SJCRH30 (cell line): ENCODE measurements at regions not wholly inside any gene's neighbourhood (a gene's known extent, or its start where the extent isn't known, plus 50 kb on each side); places are given as distances from the start of the nearest gene placed in this dataset.

ENCODE experiments used
- DNase-seq, 2 experiments: peaks; one replicate each; pipeline ENCODE4 v3.0.0-alpha.2; 2015 to 2020
- H3K27ac ChIP-seq: fragments of 250-450 bp; sonication (Bioruptor Pico); 2 replicates; pipeline ENCODE4 v1.5.1; 2020; ENCODE audit warnings: mild to moderate bottlenecking, moderate library complexity
- H3K27me3 ChIP-seq: fragments of 250-450 bp; sonication (Bioruptor Pico); 2 replicates; pipeline ENCODE4 v1.5.1; 2020; ENCODE audit warnings: mild to moderate bottlenecking, moderate library complexity
- H3K36me3 ChIP-seq: fragments of 250-450 bp; sonication (Bioruptor Pico); 2 replicates; pipeline ENCODE4 v1.5.1; 2020; ENCODE audit warnings: mild to moderate bottlenecking, moderate library complexity
- H3K4me1 ChIP-seq: fragments of 250-450 bp; sonication (Bioruptor Pico); 2 replicates; pipeline ENCODE4 v1.5.1; 2020; ENCODE audit warnings: mild to moderate bottlenecking, moderate library complexity
- H3K4me3 ChIP-seq: fragments of 250-450 bp; sonication (Bioruptor Pico); 2 replicates; pipeline ENCODE4 v1.5.1; 2020; ENCODE audit warnings: mild to moderate bottlenecking, moderate library complexity
- H3K9me3 ChIP-seq: fragments of 250-450 bp; sonication (Bioruptor Pico); replicated peaks from 2 replicates; pipeline ENCODE4 v1.5.1; 2020; ENCODE audit warnings: mild to moderate bottlenecking, moderate library complexity

DNA sequence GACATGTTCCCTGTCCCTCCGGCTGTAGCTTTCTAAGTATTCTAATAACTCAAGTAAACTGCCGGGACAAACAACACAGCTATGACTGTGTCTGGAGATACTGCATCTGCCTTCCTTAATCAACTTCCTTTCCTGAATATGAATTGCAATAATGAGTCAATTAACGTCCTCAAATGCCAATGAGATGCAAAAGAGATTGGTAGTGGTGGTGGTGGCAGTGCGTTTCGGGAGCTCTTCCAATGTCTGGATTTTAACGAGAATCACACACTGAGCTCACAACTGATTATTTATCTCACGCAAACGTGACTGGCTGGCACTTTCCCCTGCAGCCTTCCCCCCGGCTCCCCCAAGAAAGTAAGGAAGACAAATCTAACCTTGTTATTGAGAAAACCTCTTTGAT lies 226.1 kb upstream of the GK2 start:
- Histone ChIP-seq H3K27ac (no peak overlapping the region), H3K36me3 (no peaks in the 10 kb centered on the region), H3K4me3 (no peak overlapping the region), H3K27me3 (no peaks in the 10 kb centered on the region), H3K9me3 (no peaks in the 10 kb centered on the region; the same call in 1 of the 2 replicates), H3K4me1 (no peaks in the 10 kb centered on the region)
- no peak for DNase-seq

DNA sequence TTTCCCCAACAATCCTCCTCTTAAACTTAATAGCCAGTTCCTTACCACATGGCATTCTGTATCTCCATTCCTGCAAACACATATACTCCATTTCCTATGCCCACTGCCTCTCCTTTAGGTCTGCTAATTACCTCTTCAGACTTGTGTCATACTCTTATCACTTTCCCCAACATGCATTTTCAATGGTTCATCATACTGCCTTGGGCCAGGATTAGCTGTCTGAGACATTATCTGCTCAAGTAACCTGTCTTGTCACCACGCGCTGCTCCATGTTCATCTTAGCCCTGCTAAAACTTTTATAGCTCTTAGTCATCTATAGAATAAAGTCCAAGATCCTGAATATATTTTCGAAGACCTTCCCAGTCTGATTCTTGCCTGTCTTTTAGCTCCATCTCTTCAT lies 224.1 kb upstream of the GK2 start:
- no peak overlapping the region for H3K4me3 ChIP-seq
- no peaks in the 10 kb centered on the region for H3K27me3 ChIP-seq
- no peak overlapping the region for H3K27ac ChIP-seq
- no peak for DNase-seq
- no peaks in the 10 kb centered on the region; the same call in 1 of the 2 replicates for H3K9me3 ChIP-seq
- no peaks in the 10 kb centered on the region for H3K4me1 ChIP-seq
- no peaks in the 10 kb centered on the region for H3K36me3 ChIP-seq

DNA sequence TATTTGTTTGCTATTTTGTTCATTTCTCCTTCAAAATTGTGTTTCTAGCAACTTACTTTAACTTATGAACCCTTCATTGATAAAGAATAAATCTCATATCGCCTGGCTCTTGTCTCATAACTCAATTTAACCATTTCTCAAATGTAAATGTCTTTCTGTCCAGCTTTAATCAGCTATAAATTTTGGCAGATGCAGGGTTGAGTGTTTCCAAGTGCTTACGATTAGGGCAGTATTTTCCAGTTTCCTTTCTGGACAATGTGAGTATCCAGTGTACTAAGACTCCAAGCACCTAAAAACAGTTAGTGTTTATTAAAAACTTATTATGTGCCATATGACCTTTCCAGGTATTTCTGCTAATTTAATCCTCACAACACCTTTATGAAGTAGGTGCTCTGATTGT lies 218.6 kb upstream of the GK2 start:
- no peak for DNase-seq
- Histone ChIP-seq H3K27me3 (no peaks in the 10 kb centered on the region), H3K36me3 (no peaks in the 10 kb centered on the region), H3K4me1 (no peaks in the 10 kb centered on the region), H3K27ac (no peak overlapping the region), H3K9me3 (no peaks in the 10 kb centered on the region; the same call in 1 of the 2 replicates), H3K4me3 (no peak overlapping the region)

DNA sequence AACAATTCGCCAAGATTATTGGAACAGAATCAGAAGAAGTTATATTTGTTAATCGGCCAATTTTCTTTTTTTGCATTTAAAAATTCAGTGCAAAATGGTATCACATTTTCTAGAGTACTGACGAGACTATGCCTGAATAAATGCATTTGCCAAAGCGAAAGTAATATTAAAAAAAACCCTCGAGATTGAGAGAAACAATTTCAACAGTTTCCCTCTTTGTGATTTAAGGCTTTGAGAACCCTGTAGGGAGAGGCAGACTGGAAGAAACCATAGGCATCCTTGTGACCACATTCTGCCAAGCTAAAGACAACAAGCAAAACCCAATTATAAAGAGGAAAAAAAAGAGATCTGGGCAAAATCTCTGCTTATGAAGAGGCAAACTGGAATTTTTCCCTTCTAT lies 218.1 kb upstream of the GK2 start:
- H3K27ac ChIP-seq: no peak overlapping the region
- H3K4me1 ChIP-seq: no peaks in the 10 kb centered on the region
- no peak for DNase-seq
- H3K9me3 ChIP-seq: no peaks in the 10 kb centered on the region; the same call in 1 of the 2 replicates
- H3K27me3 ChIP-seq: no peaks in the 10 kb centered on the region
- no peaks in the 10 kb centered on the region for H3K36me3 ChIP-seq
- H3K4me3 ChIP-seq: no peak overlapping the region

- Histone ChIP-seq H3K27ac (no peak overlapping the region), H3K9me3 (no peaks in the 10 kb centered on the region; the same call in 1 of the 2 replicates), H3K36me3 (no peaks in the 10 kb centered on the region), H3K27me3 (no peaks in the 10 kb centered on the region), H3K4me3 (no peak overlapping the region), H3K4me1 (no peaks in the 10 kb centered on the region)
- no peak for DNase-seq
These were observed 217.3 kb upstream of the GK2 start for GRCh38 chr4:79625361-79625760.

DNA sequence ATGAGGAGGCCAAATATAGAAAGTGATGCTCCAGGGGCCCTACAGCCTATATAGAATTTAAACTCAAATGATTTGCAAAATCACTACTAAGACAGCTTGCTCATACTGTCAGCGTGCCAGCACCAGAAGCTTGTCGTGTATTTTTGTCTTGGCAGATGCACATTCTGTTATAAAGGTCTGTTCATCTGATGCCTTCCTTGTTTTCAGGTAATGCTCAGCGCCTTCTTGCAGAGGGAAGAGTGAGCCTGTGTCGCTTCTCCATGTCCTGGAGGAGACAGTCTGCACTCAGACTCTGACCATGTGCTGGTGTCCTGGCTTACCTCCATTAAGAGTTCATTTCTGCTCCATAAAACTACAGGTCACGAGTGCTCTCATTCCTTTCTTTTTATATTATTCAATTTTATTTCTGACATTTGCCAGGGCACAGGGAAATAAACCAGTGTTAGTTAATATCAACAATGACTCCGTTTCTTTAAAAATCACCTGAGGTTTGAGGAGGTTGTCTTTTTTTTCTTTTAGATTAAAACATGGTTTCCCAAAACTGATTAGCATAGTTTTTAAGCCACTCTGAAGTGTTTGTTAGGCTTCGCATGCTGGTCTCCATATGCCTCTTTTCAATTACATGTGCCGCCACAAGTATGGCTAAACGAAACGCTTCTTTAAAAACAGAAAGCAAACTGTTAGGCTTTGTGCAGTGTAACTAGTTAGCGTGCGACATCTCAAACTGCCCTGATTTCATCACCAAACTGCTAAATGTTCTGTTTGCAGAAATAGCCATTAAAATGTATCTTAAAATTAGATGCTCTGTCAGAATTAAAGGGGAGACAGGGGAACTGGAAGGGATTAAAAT lies 215.2 kb upstream of the GK2 start:
- Histone ChIP-seq H3K4me1 (no peaks in the 10 kb centered on the region), H3K36me3 (no peaks in the 10 kb centered on the region), H3K4me3 (no peak overlapping the region), H3K27ac (no peak overlapping the region), H3K27me3 (no peaks in the 10 kb centered on the region), H3K9me3 (no peaks in the 10 kb centered on the region; the same call in 1 of the 2 replicates)
- DNase-seq: no peak

DNA sequence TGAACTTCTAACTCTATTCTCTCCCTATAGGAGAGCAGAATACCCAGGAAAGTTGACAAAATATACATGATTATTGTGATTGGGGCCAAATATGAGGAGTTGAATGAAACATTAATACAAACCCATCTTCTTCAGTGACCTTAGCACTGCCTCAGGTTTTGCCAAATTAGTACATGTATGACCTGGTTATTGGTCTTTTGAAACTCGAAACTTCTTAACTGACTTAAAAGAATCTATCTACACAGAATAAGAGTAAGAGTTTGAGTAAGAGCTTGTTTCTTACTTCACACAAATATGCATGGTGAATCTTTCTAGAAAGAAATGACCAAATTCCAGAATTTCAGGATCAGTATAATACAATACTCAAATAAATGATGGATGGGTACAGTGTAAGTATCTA lies 213.0 kb upstream of the GK2 start:
- Histone ChIP-seq H3K4me1 (no peaks in the 10 kb centered on the region), H3K9me3 (no peaks in the 10 kb centered on the region), H3K4me3 (no peak overlapping the region), H3K27ac (no peak overlapping the region), H3K36me3 (no peaks in the 10 kb centered on the region), H3K27me3 (no peaks in the 10 kb centered on the region)
- DNase-seq: no peak

- Histone ChIP-seq H3K4me3 (no peak overlapping the region), H3K4me1 (no peaks in the 10 kb centered on the region), H3K27me3 (no peaks in the 10 kb centered on the region), H3K9me3 (no peaks in the 10 kb centered on the region), H3K27ac (no peak overlapping the region), H3K36me3 (no peaks in the 10 kb centered on the region)
- DNase-seq: no peak
These were observed 212.6 kb upstream of the GK2 start for GRCh38 chr4:79620617-79621016.

GRCh38 chr4:79613269-79613935 lies 205.4 kb upstream of the GK2 start:
- H3K36me3 ChIP-seq: no peaks in the 10 kb centered on the region
- H3K27ac ChIP-seq: no peak overlapping the region
- no peaks in the 10 kb centered on the region for H3K9me3 ChIP-seq
- H3K27me3 ChIP-seq: no peaks in the 10 kb centered on the region
- H3K4me1 ChIP-seq: no peaks in the 10 kb centered on the region; the same call in 1 of the 2 replicates
- no peak for DNase-seq
- no peak overlapping the region for H3K4me3 ChIP-seq

DNA sequence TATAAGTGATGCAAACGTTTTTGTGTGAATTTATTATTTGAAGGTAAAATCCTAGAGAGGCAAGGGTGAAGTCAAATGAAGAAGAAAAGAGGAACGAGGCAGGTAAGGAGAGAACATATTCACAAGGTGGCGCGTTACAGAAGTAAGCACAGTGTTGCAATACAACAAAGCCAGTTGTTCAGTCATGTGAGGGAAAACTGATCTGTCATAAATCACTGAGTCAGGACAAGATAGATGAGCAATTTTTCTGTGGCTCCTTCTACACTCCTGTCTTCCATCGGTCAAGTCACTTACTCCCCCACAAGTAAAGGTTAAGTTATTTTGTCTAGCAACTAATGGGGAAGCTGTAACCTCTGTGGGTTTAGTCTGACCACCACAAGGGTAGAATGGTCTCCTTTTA lies 203.0 kb upstream of the GK2 start:
- no peaks in the 10 kb centered on the region for H3K36me3 ChIP-seq
- no peaks in the 10 kb centered on the region for H3K27me3 ChIP-seq
- H3K4me1 ChIP-seq: no peaks in the 10 kb centered on the region; the same call in 1 of the 2 replicates
- no peak overlapping the region for H3K27ac ChIP-seq
- no peak overlapping the region for H3K4me3 ChIP-seq
- H3K9me3 ChIP-seq: no peaks in the 10 kb centered on the region
- DNase-seq: no peak

GRCh38 chr4:79609817-79610216 lies 201.8 kb upstream of the GK2 start:
- Histone ChIP-seq H3K4me3 (no peak overlapping the region), H3K4me1 (no peaks in the 10 kb centered on the region; the same call in 1 of the 2 replicates), H3K27ac (no peak overlapping the region), H3K9me3 (no peaks in the 10 kb centered on the region), H3K27me3 (no peaks in the 10 kb centered on the region), H3K36me3 (no peaks in the 10 kb centered on the region)
- no peak for DNase-seq

- no peaks in the 10 kb centered on the region; the same call in 1 of the 2 replicates for H3K4me1 ChIP-seq
- H3K9me3 ChIP-seq: no peaks in the 10 kb centered on the region
- no peaks in the 10 kb centered on the region for H3K27me3 ChIP-seq
- H3K4me3 ChIP-seq: no peak overlapping the region
- DNase-seq: no peak
- no peak overlapping the region for H3K27ac ChIP-seq
- H3K36me3 ChIP-seq: no peaks in the 10 kb centered on the region
These were observed 200.0 kb upstream of the GK2 start for GRCh38 chr4:79607979-79608378.

GRCh38 chr4:79604152-79604551 lies 196.1 kb upstream of the GK2 start:
- H3K4me1 ChIP-seq: no peaks in the 10 kb centered on the region
- no peak for DNase-seq
- H3K9me3 ChIP-seq: no peaks in the 10 kb centered on the region
- H3K27ac ChIP-seq: no peak overlapping the region
- H3K27me3 ChIP-seq: no peaks in the 10 kb centered on the region
- H3K4me3 ChIP-seq: no peak overlapping the region
- no peaks in the 10 kb centered on the region for H3K36me3 ChIP-seq

- Histone ChIP-seq H3K4me1 (no peaks in the 10 kb centered on the region), H3K27ac (no peak overlapping the region), H3K36me3 (no peaks in the 10 kb centered on the region), H3K27me3 (no peaks in the 10 kb centered on the region), H3K4me3 (no peak overlapping the region), H3K9me3 (no peaks in the 10 kb centered on the region)
- DNase-seq: no peak
These were observed 195.7 kb upstream of the GK2 start for GRCh38 chr4:79603681-79604080.

DNA sequence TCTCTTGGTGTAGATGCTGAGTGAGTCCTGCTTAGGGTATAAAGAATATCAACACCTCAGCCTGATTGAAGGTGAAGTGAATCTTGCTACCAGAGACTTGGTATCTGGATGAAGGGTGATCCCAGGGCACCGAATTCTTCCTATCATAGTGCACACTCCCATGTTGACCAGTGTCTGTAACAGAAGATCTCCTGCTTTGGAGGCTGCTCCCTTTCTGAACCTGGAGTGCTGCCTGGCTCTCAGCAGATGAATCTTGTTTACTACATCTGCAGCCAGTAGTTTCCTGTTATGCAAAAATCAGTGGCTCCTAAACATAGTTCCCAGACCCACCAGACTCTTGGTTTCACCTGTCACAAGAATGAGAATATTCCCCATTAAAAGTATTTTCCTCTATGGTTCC lies 191.7 kb upstream of the GK2 start:
- no peak for DNase-seq
- H3K27ac ChIP-seq: no peak overlapping the region
- no peaks in the 10 kb centered on the region for H3K4me1 ChIP-seq
- no peaks in the 10 kb centered on the region; the same call in 1 of the 2 replicates for H3K9me3 ChIP-seq
- no peak overlapping the region for H3K4me3 ChIP-seq
- no peaks in the 10 kb centered on the region for H3K36me3 ChIP-seq
- no peaks in the 10 kb centered on the region for H3K27me3 ChIP-seq
